Erythroblast (primary cell): ENCODE measurements at regions not wholly inside any gene's neighbourhood (a gene's known extent, or its start where the extent isn't known, plus 50 kb on each side); places are given as distances from the start of the nearest gene placed in this dataset.

Source experiments
- GATA1 ChIP-seq: IDR thresholded peaks from 2 replicates; pipeline ENCODE4 v1.6.1; 2011; ENCODE audit warnings: low read depth, mild to moderate bottlenecking, control low read depth, low read length, moderate library complexity
- POLR2A ChIP-seq: IDR thresholded peaks from 2 replicates; pipeline ENCODE4 v1.6.1; 2011; ENCODE audit warnings: mild to moderate bottlenecking, low read length

DNA sequence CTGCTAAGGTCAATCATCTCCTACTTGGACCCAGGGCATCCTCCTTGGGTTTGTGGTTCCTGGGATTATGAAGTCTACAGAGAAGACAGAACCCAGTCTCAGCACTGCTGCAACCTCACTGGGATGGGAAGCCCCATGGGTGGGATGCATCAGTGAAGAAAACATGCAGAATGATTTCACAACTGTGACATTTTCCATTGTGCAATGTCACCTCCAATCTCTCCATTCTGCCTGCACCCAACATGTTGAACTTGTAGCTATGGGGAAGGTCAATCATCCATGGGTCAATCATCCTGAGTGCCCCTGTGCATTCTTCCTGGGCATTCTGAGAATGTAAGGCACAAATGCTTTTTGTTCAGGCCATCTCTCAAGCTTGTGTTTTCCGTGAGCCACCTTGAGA is 1004.4 kb upstream of the TMEM132C start:
- no peak for TF ChIP-seq POLR2A
- no peak for TF ChIP-seq GATA1
